Stimulated activated CD4-positive, alpha-beta T cell treated with anti-CD3 and anti-CD28 coated beads, Interleukin-4, amount 100 ng/mL, for 24 hours (primary cell): ENCODE measurements at regions not wholly inside any gene's neighbourhood (a gene's known extent, or its start where the extent isn't known, plus 50 kb on each side); places are given as distances from the start of the nearest gene placed in this dataset.
A peak's percentile ranks its signal among the peaks of the same experiment; 100 is the strongest.
"Not testable (repeated sequence)": the region's sequence is repeated elsewhere in the genome, so short reads cannot be mapped to it uniquely, and the experiment has no call there.

Experiments
- DNase-seq: peaks from one replicate; pipeline ENCODE4 v3.0.0-alpha.2; 2020

DNA sequence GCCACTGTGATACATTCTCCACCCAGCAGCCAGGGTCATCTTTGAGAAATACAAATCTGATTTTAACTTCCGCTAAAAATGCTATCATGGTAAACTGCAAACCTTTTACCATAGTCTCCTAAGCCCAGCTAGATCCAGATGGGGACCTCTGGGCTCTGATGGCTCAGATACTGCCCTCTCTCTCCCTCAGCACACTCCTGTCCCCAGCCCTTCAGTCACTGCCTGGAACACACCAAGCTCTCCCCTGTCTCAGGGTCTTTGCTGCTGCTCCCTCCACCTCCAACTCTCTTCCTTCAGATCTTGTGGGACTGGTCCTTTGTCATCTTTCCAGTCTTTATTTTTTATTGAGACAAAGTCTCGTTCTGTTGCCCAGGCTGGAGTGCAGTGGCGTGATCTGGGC is 65.1 kb downstream of the SPRY4 start:
- no peak for DNase-seq

DNA sequence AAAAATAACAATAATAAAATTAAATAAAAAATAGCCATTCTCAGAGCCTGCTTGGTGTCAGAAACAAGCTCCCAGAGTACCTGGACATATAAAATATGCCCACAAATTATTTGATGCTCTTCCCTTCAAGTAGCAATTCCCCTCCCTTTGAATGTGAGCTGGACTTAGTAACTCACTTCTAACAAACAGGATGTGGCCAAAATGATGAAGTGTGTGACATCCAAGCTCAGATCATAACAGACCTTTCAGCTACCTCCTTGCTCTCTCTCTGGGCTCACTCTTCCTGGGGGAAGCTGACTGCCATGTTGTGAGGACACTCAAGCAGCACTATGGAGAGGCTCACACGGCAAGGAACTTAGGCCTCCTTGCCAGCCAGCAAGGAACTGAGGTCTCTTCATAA is 69.0 kb downstream of the SPRY4 start:
- DNase-seq: no peak

DNA sequence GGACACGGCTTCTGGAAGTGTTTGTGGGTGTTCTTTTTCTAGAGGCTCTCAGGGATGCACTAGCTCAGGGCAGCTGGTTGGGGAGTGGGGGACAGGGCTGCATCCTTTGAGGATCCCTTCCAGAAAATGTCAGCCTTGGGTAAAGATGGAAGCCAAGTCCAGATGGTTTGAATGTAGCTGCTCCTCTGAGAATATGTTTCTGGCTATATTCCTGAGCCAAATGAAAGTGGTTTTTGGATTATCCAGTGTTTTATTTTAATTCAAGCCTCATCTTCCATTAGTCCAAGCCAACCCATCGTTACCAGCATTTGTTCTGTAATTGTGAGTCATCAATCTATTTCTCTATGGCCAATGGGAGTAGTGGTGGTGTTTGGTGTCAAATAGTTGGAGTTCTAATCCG is 70.4 kb downstream of the SPRY4 start:
- no peak for DNase-seq

DNA sequence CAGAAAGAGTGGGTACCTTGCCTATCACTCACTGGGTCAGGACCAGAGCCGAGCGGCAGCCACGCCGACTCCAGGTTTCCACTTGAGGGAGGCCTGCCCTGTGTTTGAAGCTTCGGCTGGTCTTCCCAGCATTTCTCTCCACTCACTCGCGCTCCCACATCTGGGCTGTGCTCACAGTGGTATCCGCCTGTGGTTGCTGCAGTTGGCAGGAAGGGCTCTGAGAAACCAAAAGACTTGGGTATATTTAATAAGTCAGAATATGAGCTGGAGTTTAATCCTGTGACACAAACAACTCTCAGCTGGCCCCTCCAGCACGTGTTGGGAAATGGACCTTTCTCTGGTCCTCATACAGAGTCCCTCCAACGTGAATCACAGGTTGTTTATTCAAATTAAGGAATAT is 70.9 kb downstream of the SPRY4 start:
- DNase-seq: no peak

DNA sequence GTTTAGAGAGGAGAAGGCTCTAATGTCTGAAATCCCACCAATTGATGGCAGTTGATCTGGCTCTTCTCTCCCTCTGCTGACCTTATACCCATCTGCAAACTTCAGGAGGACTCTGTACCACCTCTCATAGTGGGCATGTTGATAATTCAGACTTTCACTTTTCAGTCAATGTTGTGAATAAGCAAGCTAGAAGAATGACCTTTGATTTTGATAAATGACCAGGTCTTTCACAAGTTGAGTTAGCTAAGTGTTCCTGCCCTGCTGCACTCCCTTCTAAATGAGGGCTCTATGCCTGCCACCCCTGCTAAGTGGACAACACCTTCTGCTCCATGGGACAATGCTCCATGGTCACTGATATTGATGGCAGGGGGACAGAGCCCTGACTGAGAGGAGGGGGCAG is 74.7 kb downstream of the SPRY4 start:
- DNase-seq: no peak

DNA sequence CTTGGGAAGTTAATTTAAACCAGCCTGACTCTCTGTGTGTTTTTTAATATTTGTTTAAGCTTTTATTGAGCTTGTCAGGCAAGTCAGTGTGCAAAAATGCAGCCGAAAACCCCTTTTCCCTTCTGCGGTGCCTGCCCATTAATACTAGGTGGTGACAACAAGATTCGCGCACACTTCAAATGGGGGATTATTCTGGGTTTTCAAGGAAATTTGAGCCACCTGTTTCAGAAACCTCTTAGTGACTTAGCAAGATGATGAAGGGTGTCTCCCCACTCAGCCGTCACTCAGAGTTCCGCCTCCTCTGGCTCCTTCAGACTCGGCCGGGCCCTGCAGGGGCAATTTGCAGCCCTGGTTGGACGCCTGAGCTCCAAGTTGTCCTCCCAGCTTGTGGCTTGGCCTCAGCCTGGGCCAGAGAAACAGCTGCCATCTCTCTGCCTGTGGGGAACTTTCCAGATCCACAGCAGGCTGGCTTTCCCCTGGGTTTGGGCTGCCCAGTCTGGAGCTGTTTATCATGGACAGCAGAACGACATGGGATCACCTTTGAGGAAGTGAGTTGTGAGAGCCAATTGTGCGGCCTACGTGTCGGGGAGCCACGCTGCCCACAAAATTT is 75.9 kb downstream of the SPRY4 start:
- no peak for DNase-seq

DNA sequence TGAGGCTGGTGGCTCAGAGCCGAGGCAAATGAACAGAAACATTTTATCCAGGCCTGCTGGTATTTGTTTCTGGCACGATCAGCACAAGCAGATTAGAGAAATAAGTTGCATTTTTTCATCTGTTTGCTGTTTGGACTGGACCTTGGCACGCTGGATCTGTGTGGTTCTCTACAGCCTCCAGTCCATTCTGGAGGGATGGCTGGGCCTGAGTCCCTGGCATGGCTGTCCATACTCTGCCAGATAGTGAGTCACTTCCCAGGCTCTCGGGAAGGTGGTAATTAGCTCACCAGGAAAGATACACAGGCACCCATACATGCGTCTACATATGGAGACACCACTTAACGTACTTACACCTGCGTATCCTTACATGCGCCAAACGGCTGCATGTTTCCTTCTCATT is 78.6 kb downstream of the SPRY4 start:
- DNase-seq: no peak

DNA sequence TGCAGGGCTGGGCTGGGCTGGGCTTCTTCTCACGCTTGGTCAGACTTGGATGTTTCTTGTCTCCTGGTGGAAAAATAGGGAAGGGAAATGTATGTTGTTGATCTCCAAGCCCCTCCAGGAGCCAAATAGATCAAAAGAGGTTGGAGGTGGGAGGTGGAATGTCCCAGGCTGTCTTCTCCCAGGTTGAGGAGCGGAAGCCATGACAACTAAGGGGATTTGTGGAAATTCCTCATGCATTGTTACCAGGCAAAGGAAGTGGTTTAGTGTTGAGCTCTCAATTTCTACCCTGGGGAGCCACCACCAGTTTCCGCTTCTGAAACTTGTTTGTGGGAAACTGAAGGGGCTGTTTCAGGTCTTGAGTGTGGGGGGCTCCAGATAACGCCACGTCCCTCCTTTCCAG is 79.0 kb downstream of the SPRY4 start:
- no peak for DNase-seq

DNA sequence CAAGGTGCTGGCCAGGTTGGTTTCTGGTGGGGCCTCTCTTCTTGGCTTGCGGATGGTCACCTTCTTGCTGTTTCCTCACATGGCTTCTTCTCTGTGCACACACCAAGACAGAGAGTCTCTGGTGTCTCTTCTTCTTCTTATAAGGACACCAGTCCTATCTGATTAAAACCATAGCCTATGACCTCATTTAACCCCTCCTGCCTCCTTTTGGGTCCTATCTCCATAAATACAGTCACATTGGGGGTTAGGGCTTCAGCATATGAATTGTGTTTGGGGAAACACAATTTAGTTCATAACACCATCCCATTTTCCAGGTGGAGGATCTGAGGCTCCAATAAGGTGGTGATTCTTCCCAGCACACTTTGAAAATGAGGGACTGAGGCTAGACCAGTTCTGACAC is 80.4 kb downstream of the SPRY4 start:
- no peak for DNase-seq

DNA sequence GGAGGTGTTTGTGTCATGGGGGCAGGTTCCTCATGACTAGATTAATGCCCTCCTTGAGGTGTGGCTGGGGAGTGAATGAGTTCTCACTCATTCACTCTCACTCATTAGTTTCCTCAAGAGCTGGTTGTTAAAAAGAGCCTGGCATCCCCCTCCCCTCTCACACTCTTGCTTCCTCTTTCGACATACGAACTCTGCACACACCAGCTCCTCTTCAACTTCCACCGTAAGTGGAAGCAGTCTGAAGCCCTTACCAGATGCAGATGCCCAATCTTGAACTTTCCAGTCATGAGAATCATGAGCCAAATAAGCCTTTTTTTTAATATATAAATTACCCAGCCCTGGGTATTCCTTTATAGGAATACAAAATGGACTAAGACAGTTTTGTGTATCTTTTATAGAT is 82.5 kb downstream of the SPRY4 start:
- no peak for DNase-seq

DNA sequence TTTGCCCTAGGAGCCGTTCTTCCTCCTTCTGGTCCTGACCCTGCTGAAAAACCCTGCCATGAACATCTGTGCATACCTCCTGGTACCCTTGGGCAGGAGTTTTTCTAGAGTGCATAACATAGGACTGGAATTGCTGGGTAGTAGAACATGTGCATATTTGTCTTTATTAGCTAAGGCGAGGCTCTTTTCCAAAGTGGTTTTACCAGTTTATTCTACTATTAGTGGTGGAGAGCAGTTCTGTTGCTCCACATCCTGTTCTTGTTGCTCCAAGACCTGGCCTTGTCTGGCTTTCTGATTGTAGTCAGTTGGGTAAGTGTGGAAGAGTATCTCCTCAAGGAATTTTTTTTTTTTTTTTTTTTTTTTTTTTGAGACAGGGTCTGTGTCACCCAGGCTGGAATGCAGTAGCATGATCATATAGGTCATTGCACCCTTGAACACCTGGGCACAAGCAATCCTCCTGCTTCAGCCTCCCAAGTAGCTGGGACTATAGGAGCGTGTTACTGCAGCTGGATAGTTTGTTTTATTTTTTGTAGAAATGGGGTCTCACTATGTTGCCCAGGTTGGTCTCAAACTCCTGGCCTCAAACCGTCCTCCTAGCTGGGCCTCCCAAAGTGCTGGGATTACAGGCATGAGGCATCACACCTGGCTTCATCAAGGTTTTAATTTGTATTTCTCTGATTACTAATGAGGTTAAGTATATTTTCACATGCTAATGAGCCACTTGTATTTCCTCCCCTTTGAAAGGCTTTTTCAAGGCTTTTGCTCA is 85.2 kb downstream of the SPRY4 start:
- DNase-seq: no peak

DNA sequence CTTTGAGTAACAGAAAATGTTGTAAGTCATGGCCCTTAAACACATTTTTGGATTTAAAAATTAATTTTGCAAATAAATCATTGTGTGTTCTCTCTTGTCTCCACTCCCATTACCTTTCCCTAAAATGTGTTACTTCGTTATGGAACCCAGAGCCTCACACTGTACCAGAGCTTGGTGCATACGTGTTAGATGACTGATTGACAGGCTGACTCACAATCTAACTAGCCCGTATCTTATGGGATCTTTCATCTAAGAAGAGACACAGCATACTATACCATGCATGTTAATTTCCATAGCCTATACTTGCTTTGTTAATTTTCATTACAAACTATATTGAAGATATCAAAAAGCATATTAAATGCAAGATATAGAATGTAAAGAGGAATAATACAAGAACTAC is 87.1 kb downstream of the SPRY4 start:
- no peak for DNase-seq

DNA sequence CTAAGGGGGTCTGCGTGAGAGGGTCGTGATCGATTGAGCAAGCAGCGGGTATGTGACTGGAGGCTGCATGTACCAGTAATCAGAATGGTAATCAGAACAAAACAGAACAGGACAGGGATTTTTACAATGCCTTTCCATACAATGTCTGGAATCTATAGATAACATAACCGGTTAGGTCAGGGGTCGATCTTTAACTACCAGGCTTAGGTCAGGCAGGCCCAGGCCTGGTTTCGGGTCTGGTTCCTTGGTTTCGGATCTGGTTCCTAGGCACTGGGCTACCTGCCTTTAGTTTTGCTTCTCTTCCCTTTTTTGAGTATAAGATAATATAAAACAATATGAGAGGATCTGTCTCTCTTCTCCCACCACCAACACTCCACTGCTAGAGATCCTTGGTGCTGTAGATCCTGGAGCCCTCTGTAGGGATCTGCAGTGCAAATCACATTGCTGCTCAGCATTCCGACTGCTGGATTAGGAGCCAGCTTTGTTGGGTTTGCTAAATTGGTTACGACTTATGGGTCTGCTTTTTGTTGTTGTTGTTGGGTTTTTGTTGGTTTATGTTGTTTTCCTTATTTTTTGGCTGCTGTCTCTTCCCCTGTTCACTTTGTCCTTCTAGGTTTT is 88.0 kb downstream of the SPRY4 start:
- not testable (repeated sequence) for DNase-seq

DNA sequence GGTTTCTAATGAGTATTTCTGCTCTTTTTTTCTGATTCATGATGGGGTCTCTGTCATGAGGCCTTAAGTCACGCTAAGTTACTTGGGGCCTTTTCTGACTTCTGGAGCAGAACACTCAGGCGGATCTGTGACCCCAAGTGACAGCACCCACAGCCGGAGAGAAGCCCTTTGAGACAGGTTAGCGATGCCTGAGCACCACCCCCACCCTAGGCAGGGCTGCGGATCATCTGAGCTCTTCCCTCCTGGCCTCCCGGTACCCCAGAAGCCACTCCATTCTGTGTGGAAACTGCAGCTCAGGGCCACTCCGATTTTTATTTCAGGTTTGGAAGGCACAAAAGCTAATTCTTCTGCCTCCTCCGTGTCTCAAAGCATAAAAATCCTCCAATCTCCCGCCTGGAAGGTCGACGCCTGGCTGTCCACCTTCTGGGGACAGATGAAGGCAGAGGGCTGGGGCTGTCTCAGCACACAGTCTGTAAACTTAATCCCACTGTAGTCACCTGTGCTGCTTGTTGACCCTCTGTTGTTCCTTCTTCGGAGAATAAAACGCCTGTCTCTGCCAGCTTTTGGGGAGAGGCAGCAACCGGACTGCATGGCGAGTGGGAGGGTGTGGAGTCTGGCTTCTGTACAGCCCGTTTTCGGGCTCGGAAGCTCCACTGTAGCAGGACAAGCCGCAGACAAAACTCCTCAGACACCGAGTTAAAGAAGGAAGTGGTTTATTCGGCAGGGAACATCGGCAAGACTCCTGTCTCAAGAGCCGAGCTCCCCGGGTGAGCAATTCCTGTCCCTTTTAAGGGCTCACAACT is 88.8 kb downstream of the SPRY4 start:
- DNase-seq: no peak

DNA sequence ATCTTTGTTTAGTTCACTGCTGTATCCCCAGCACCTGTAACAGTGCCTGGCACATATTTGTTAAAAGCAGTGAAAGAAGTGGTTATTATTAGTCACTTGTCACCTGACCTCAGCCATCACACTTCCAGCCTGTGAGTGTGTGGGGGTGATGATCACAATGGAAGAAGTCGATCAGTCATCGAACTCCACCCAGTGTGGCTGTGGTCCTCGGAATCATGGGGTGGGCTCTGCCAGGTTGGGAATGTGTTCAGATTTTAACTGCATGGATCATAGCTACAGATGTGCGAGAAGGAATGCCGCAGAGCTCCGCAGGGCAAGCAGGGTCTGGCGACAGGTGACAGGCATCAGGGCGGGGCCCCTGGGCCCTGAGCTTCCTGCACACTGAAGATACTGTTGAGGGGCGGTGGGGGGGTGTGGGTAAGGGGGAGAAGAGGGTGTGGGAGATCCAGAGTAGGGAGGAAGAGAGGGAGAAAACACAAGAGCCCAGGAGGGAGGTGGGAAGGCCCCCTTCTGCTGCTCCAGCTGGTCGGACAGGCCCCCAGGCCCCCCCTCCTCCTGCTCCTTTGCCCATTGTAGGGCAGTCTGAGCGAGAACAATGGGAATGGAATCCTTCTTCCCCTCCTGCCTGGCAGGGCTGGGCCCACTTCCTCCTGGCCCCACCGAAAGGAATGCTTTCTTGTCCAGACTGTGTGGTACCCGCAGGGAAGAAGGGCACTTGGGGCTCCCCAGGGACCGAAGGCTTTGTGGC is 89.6 kb downstream of the SPRY4 start:
- DNase-seq: peak; percentile 43

DNA sequence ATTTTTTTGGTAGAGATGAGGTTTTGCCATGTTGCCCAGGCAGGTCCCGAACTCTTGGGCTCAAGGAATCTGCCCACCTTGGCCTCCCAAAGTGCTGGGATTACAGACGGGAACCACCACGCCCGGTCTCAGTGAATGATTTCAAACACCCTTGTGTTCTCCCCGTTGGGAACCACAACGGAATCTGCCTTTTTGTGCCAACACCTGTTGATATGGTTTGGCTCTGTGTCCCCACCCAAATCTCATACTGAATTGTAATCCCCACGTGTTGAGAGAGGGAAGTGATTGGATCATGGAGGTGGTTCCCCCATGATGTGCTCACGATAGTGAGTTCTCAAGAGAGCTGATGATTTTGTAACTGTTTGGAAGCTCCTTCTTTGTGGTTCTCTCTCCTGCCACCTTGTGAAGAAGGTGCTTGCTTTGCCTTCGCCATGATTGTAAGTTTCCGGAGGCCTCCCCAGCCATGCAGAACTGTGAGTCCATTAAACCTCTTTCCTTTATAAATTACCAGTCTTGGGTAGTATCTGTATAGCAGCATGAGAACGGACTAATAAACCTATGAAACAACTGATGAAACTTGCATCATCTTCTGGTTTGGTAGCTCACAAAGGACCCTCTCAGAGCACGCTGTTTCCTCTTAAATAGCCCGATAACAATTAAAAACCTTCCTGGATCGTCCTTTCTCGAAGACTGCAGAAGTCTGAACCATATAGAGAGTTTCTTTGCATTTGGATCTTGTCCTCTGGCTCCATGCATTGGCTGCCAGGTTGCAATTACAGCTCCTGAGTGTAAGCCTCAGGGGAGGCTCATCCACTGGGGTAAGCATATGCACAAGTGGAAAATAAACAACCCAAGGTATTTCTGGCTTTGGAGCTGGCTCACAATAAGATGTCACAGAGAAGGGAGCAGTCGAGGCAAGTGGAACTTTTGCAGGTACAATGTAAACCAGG is 91.5 kb downstream of the SPRY4 start:
- no peak for DNase-seq

DNA sequence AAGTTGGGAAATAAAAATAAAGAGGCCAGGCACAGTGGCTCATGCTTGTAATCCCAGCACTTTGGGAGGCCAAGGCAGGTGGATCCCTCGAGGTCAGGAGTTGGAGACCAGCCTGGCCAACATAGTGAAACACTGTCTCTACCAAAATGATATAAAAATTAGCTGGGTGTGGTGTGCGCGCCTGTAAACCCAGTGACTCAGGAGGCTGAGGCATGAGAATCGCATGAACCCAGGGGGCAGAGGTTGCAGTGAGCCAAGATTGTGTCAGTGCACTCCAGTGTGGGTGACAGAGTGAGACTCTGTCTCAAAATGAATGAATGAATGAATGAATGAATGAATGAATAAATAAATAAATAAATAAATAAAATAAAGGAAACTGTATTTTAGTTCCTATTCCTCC is 93.9 kb downstream of the SPRY4 start:
- DNase-seq: not testable (repeated sequence)

DNA sequence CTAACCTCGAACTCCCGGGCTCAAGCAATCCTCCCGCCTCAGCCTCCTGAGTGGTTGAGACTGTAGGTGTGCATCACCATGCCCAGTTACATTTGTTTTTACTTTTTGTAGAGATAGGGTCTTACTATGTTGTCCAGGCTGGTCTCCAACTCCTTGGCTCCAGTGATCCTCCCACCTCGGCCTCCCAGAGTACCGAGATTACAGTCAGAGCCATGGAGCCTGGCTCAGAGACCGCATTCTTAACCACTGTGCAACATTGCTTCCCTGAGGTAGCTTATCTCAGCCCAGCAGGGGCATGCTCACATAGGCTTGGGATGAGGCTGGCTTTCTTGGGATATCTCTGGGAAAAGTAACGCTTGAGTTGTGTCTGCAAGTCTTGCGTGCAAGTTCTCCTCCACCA is 99.7 kb downstream of the SPRY4 start:
- no peak for DNase-seq

DNA sequence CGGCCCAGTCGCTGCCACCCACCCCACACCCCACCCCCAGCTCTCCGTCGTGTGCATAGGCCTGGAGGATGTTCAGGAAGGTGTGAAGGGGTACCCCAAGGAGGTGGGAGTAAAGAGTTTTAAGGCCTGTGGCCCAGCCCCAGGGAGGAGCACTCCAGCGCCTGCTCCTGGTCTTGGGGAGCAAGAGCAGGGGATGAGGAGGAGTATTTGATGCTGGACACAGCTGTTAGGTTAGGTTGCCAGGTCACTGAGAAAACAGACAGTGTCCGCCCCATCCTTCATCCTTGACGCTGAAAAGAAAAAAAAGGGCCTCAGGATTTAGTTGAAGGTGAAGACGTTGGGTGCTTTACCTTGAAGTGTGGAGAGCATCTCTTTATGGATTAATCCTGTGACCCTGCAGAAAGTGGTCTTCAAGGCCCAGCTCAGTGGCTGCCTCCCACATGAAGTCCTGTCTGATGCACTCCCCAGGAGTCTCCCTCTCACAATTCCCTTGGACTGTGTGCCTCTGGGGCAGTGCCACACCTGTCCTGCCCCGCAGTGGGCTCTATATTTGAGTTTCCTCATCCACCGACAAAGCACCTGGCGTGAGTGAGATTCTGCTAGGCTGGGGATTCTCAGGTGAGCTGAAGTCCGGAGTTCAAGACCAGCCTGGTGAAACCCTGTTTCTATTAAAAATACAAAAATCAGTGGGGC is 101.8 kb downstream of the SPRY4 start:
- no peak for DNase-seq

DNA sequence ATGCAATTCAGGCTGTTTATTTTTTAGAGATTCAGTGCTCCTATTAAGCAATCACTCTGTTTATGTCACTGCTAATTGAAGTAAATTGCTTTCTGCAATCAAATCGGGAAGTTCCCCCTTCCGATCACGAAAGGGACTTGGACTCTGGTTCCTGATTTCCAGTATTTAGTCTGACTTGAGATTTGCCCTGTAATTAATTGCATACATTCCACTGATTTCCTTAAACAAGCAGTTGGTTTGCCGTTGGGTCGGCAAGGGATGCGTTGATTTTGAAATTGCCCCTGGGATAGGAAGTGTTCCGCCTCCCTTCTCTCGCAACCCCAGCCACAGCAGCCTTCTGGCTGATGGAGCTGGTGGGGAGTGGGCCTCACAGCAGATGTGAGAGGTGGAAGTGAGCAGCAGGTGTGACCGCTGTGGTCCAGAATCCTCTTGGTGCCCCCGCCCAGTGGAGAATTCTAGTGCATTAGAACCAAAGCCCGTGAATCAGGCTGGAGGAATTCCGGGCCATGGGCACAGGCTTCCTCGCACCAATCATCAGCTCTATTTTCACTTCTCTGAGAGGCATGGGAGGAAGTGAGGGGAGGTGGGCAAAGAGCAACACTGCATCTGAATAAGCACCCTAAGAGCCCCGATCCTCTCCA is 102.5 kb downstream of the SPRY4 start:
- no peak for DNase-seq
